HepG2 (cell line): ENCODE measurements at regions not wholly inside any gene's neighbourhood (a gene's known extent, or its start where the extent isn't known, plus 50 kb on each side); places are given as distances from the start of the nearest gene placed in this dataset.
A peak's percentile ranks its signal among the peaks of the same experiment; 100 is the strongest.

Experiments
- ATAC-seq: fragments of 200-7000 bp; cut with Tn5 transposase; 3 replicates; pipeline ENCODE4 v1.9.1; 2020; ENCODE audit warnings: mild to moderate bottlenecking, moderate library complexity
- BruUV-seq: library from RNA; stranded (reverse); fragments of 400-500 nt; replicated peaks from 2 replicates; lab custom pipeline; 2021; lab: Mats Ljungman, UMichigan
- CTCF ChIA-PET: fragments of 300-600 bp; formaldehyde crosslinking; extraction: SDS; loops from one replicate; lab custom pipeline; 2021; ENCODE audit warnings: low total read pairs, inconsistent platforms, low intra/inter-chr PET ratio; lab: Yijun Ruan, JAX
- POLR2A ChIA-PET: fragments of 350-600 bp; sonication (Branson Sonifier 250); formaldehyde crosslinking; loops from one replicate; lab custom pipeline; 2020; ENCODE audit warnings: antibody characterized with exemption, inconsistent platforms; lab: Yijun Ruan, JAX
- DNase-seq: peaks from one replicate; pipeline ENCODE4 v3.0.0-alpha.2; 2015; ENCODE audit warnings: low spot score
- FAIRE-seq: peaks from 3 replicates; lab custom pipeline; 2011; peaks lifted over from hg19 to GRCh38; lab: Jason Lieb, UNC
- H2AFZ ChIP-seq: one replicate; pipeline ENCODE4 v1.6.1; 2011; ENCODE audit warnings: low read length, inconsistent platforms
- H3K27ac ChIP-seq: fragments of 300-600 bp; 3 replicates; pipeline ENCODE4 v1.8.0; 2011; ENCODE audit warnings: mixed run types, mild to moderate bottlenecking, mixed read lengths, low read length, inconsistent platforms; ENCODE audit not compliant: insufficient read depth; ENCODE audit errors: extremely low read length
- H3K27me3 ChIP-seq, 2 experiments: fragments of 200-600 bp in 1 of 2; 2 replicates in 1 of 2; 3 replicates in 1 of 2; pipeline versions ENCODE4 v1.6.0 to v1.8.0; 2011; ENCODE audit warnings: low read length in 2 of 2, mild to moderate bottlenecking in 2 of 2, moderate library complexity in 2 of 2, inconsistent platforms in 1 of 2; ENCODE audit not compliant: insufficient read depth in 2 of 2, control insufficient read depth in 1 of 2
- H3K36me3 ChIP-seq, 2 experiments: fragments of 200-600 bp in 1 of 2; replicated peaks in 1 of 2; 2 replicates in 1 of 2; 3 replicates in 1 of 2; pipeline versions ENCODE4 v1.5.1 to v1.8.0; 2011; ENCODE audit warnings: low read length in 2 of 2, inconsistent platforms in 1 of 2; ENCODE audit not compliant: insufficient read depth in 2 of 2, control insufficient read depth in 1 of 2
- H3K4me1 ChIP-seq: 2 replicates; pipeline ENCODE4 v1.5.1; 2012; ENCODE audit warnings: low read length, inconsistent platforms; ENCODE audit not compliant: insufficient read depth
- H3K4me2 ChIP-seq: 2 replicates; pipeline ENCODE4 v1.6.0; 2011; ENCODE audit warnings: low read depth, low read length, inconsistent platforms
- H3K4me3 ChIP-seq, 3 experiments: fragments of 200-600 bp in 1 of 3; sonication (generic), shearing (Covaris generic) in 1 of 3; replicated peaks in 1 of 3; 2 replicates each; pipeline ENCODE4 v1.5.1; 2011 to 2016; ENCODE audit warnings: low read length in 3 of 3, inconsistent platforms in 2 of 3, low read depth in 2 of 3, mild to moderate bottlenecking in 2 of 3, control low read depth in 1 of 3, mixed read lengths in 1 of 3; ENCODE audit not compliant: insufficient read depth in 1 of 3
- H3K79me2 ChIP-seq: one replicate; pipeline ENCODE4 v1.6.1; 2011; ENCODE audit warnings: low read length, inconsistent platforms; ENCODE audit not compliant: insufficient read depth
- H3K9ac ChIP-seq: 2 replicates; pipeline ENCODE4 v1.6.0; 2011; ENCODE audit warnings: mild to moderate bottlenecking, low read depth, low read length, inconsistent platforms; ENCODE audit not compliant: insufficient read depth
- H3K9me3 ChIP-seq: 2 replicates; pipeline ENCODE4 v1.5.1; 2012; ENCODE audit warnings: mild to moderate bottlenecking, low read length
- H4K20me1 ChIP-seq: 2 replicates; pipeline ENCODE4 v1.6.0; 2011; ENCODE audit warnings: inconsistent platforms, mild to moderate bottlenecking, low read length, moderate library complexity; ENCODE audit not compliant: insufficient read depth
- ARID3A ChIP-seq: IDR thresholded peaks from 2 replicates; pipeline ENCODE4 v1.6.1; 2012; ENCODE audit warnings: low read depth, low read length, improper control_type of control experiment
- ATF7 ChIP-seq, 2 experiments: fragments of 450-650 bp in 1 of 2; sonication (generic) in 1 of 2; formaldehyde crosslinking in 1 of 2; IDR thresholded peaks; 2 replicates each; pipeline versions ENCODE4 v1.4.0 to v1.6.1; 2016 to 2020; ENCODE audit warnings: antibody characterized with exemption in 1 of 2, mild to moderate bottlenecking in 1 of 2, missing genetic modification reagents in 1 of 2
- CEBPB ChIP-seq: IDR thresholded peaks from 2 replicates; pipeline ENCODE4 v1.6.1; 2011; ENCODE audit warnings: low read depth, low read length, improper control_type of control experiment, borderline replicate concordance
- ELK4 ChIP-seq: sonication (generic); formaldehyde crosslinking; IDR thresholded peaks from 2 replicates; pipeline ENCODE4 v1.9.0; 2021; ENCODE audit warnings: missing genetic modification reagents, borderline replicate concordance
- HMG20A ChIP-seq: IDR thresholded peaks from 2 replicates; pipeline ENCODE4 v1.6.1; 2016; ENCODE audit warnings: borderline replicate concordance
- NAIF1 ChIP-seq: sonication (generic); formaldehyde crosslinking; IDR thresholded peaks from 2 replicates; pipeline ENCODE4 v1.5.0; 2020; ENCODE audit warnings: mild to moderate bottlenecking, missing genetic modification reagents, borderline replicate concordance
- PCBP2 ChIP-seq: fragments of 200-400 bp; formaldehyde crosslinking; optimal IDR thresholded peaks from 2 replicates; pipeline ENCODE3; 2018; ENCODE audit warnings: low read length, low read depth; ENCODE audit not compliant: poor library complexity, severe bottlenecking
- RBAK ChIP-seq: sonication (generic); formaldehyde crosslinking; IDR thresholded peaks from 2 replicates; pipeline ENCODE4 v1.5.1; 2020; ENCODE audit warnings: mild to moderate bottlenecking, missing genetic modification reagents
- TBL1XR1 ChIP-seq: fragments of 150-350 bp; IDR thresholded peaks from 2 replicates; pipeline ENCODE4 v1.6.1; 2014; ENCODE audit warnings: borderline replicate concordance, low read length; ENCODE audit not compliant: partially characterized antibody
- ZNF296 ChIP-seq: sonication (generic); formaldehyde crosslinking; conservative IDR thresholded peaks from 2 replicates; pipeline ENCODE4 v1.5.0; 2020; ENCODE audit warnings: mild to moderate bottlenecking, missing genetic modification reagents
- ZNF446 ChIP-seq: sonication (generic); formaldehyde crosslinking; IDR thresholded peaks from 2 replicates; pipeline ENCODE4 v1.5.0; 2020; ENCODE audit warnings: mild to moderate bottlenecking, missing genetic modification reagents
- ZNF773 ChIP-seq: sonication (generic); formaldehyde crosslinking; IDR thresholded peaks from 2 replicates; pipeline ENCODE4 v1.4.0; 2020; ENCODE audit warnings: missing genetic modification reagents, borderline replicate concordance
- ZSCAN31 ChIP-seq: sonication (generic); formaldehyde crosslinking; IDR thresholded peaks from 2 replicates; pipeline ENCODE4 v1.5.0; 2020; ENCODE audit warnings: low read depth, mild to moderate bottlenecking, missing genetic modification reagents
- WGBS: methylation state at CpG from one replicate; pipeline ENCODE4 v1.1.6; 2017; ENCODE audit warnings: low lambda C conversion rate; 5-methylcytosine and 5-hydroxymethylcytosine counted together
- in situ Hi-C: cut with HindIII; loops from 2 replicates; pipeline ENCODE4 v1.10.0; 2017; ENCODE audit warnings: low pct_unique_long_range_greater_than_20kb; ENCODE audit not compliant: extremely low pct_ligation_motif_present
- intact Hi-C: fragments of 100-400 bp; cut with micrococcal nuclease; formaldehyde crosslinking; loops from one replicate; pipeline ENCODE4 v1.10.0; 2022; ENCODE audit not compliant: unreplicated experiment

DNA sequence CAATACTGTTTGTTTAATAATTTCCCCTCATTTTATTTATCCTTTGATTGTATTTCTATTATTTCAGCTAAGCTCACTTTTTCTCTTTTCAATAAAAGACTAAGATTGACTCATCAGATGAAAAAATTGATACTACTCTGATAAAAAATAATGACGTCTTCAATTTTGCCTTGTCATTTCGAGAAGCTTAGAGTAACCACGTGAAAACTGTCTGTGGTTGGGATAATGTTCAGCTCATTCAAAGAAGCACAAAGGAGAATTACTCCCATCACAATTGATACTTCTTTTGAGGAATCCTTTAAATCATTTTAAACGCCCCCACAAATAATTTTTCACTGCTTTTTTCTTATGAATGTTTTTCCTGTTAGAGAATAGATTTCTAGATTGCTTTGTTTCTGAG, 318.7 kb upstream of the SLITRK1 start:
- no peak for ATAC-seq
- no peak for DNase-seq
- intact Hi-C loops = no loop called here
- no peaks in the 10 kb centered on the region for H3K27me3 ChIP-seq
- no peak overlapping the region for H3K4me3 ChIP-seq
- no peaks in the 10 kb centered on the region for H3K79me2 ChIP-seq
- H2AFZ ChIP-seq = no peak overlapping the region
- no peak overlapping the region for H3K27ac ChIP-seq
- CTCF ChIA-PET = no interaction called here
- no peaks in the 10 kb centered on the region for H3K4me1 ChIP-seq
- H3K4me2 ChIP-seq = no peak overlapping the region
- peaks cover 16% of the 10 kb centered on the region for H3K9me3 ChIP-seq
- H3K36me3 ChIP-seq = no peaks in the 10 kb centered on the region
- POLR2A ChIA-PET = no interaction called here
- in situ Hi-C loops = no loop called here
- no peak for FAIRE-seq
- no peak for TF ChIP-seq HMG20A
- peak; percentile 37; the same call in 1 of the 2 replicates for TF ChIP-seq ATF7 (IDR thresholded peaks at IDR 0.05)
- TF ChIP-seq ATF7 (CRISPR knock-in tag; IDR thresholded peaks at IDR 0.05) = no peak
- TF ChIP-seq RBAK (CRISPR knock-in tag) = no peak
- no peak for TF ChIP-seq ELK4 (CRISPR knock-in tag)
- no peak for TF ChIP-seq PCBP2
- TF ChIP-seq ZNF446 (CRISPR knock-in tag) = no peak
- no peaks in the 10 kb centered on the region for H4K20me1 ChIP-seq
- WGBS = 2% methylated on average over 4 of the region's 4 CpGs
- H3K9ac ChIP-seq = no peak overlapping the region
- BruUV-seq = no TSS peak

- Histone ChIP-seq H3K4me2 (no peak overlapping the region), H3K4me3 (no peak overlapping the region), H3K27me3 (no peaks in the 10 kb centered on the region), H3K27ac (no peak overlapping the region), H3K9me3 (peaks cover 23% of the 10 kb centered on the region), H3K36me3 (no peaks in the 10 kb centered on the region), H4K20me1 (no peaks in the 10 kb centered on the region), H3K9ac (no peak overlapping the region), H3K79me2 (no peaks in the 10 kb centered on the region), H3K4me1 (no peaks in the 10 kb centered on the region), H2AFZ (no peak overlapping the region)
- ChIA-PET POLR2A (no interaction called here), CTCF (no interaction called here)
- no peak for TF ChIP-seq CEBPB
- TF ChIP-seq TBL1XR1 = no peak
- TF ChIP-seq ZNF296 (CRISPR knock-in tag) = no peak
- TF ChIP-seq ARID3A = no peak
- no peak for TF ChIP-seq ZSCAN31 (CRISPR knock-in tag)
- TF ChIP-seq NAIF1 (CRISPR knock-in tag) = no peak
- no peak for TF ChIP-seq ZNF773 (CRISPR knock-in tag)
- FAIRE-seq (no peak), ATAC-seq (no peak), DNase-seq (no peak)
- BruUV-seq = no TSS peak
- in situ Hi-C loops (no loop called here), intact Hi-C loops (no loop called here)
- 21% methylated on average over 3 of the region's 3 CpGs for whole genome bisulfite sequencing
Measured at GRCh38 chr13:84192125-84192524, 309.9 kb upstream of the SLITRK1 start.
